Spleen (tissue), 11 donors: ENCODE measurements at regions not wholly inside any gene's neighbourhood (a gene's known extent, or its start where the extent isn't known, plus 50 kb on each side); places are given as distances from the start of the nearest gene placed in this dataset.

Experiments used
- DNase-seq: peaks from one replicate; pipeline ENCODE4 v3.0.0-alpha.2; 2020
- H3K27ac ChIP-seq, 8 donors: fragments of 200-600 bp; sonication (generic) in 7 of 8; 1 replicate in 4 of 8; 2 replicates in 4 of 8; pipeline versions ENCODE4 v1.5.0 to v1.8.0; 2016 to 2021; ENCODE audit warnings: inconsistent platforms in 4 of 8, mild to moderate bottlenecking in 4 of 8, moderate library complexity in 1 of 8
- H3K27me3 ChIP-seq, 7 donors: fragments of 200-600 bp; sonication (generic) in 6 of 7; replicated peaks in 1 of 7; 1 replicate in 4 of 7; 2 replicates in 3 of 7; pipeline versions ENCODE4 v1.5.0 to v1.8.0; 2016 to 2021; ENCODE audit warnings: inconsistent platforms in 3 of 7, mild to moderate bottlenecking in 1 of 7
- H3K36me3 ChIP-seq, 6 donors: fragments of 200-600 bp; sonication (generic) in 5 of 6; 1 replicate in 4 of 6; 2 replicates in 2 of 6; pipeline versions ENCODE4 v1.5.0 to v1.8.0; 2016 to 2021; ENCODE audit warnings: inconsistent platforms in 2 of 6
- H3K4me1 ChIP-seq, 6 donors: fragments of 200-600 bp; sonication (generic) in 5 of 6; 1 replicate in 3 of 6; 2 replicates in 3 of 6; pipeline versions ENCODE4 v1.5.0 to v1.8.0; 2016 to 2021; ENCODE audit warnings: inconsistent platforms in 3 of 6
- H3K4me3 ChIP-seq, 8 donors: fragments of 200-600 bp; sonication (generic) in 7 of 8; 1 replicate in 4 of 8; 2 replicates in 4 of 8; pipeline versions ENCODE4 v1.5.0 to v1.8.0; 2016 to 2021; ENCODE audit warnings: inconsistent platforms in 4 of 8, mild to moderate bottlenecking in 4 of 8, moderate library complexity in 2 of 8
- H3K9me3 ChIP-seq, 8 donors: fragments of 200-600 bp; sonication (generic) in 7 of 8; 1 replicate in 4 of 8; 2 replicates in 4 of 8; pipeline versions ENCODE4 v1.5.0 to v1.8.0; 2016 to 2021; ENCODE audit warnings: inconsistent platforms in 4 of 8
- CTCF ChIP-seq, 11 experiments: fragments of 200-600 bp in 7 of 11; fragments of 450-650 bp in 4 of 11; sonication (generic) in 4 of 11; IDR thresholded peaks in 8 of 11; conservative IDR thresholded peaks in 3 of 11; 1 replicate in 7 of 11; 2 replicates in 4 of 11; pipeline versions ENCODE4 v1.4.0 to v1.8.0; 2016 to 2021; ENCODE audit warnings: antibody characterized with exemption in 11 of 11, inconsistent platforms in 4 of 11, mild to moderate bottlenecking in 1 of 11
- POLR2A ChIP-seq, 3 donors: fragments of 450-650 bp; IDR thresholded peaks; one replicate each; pipeline ENCODE4 v1.5.1; 2017; ENCODE audit warnings: antibody characterized with exemption in 3 of 3, mild to moderate bottlenecking in 1 of 3
- POLR2AphosphoS5 ChIP-seq, 3 donors: sonication (generic); formaldehyde crosslinking; IDR thresholded peaks; one replicate each; pipeline ENCODE4 v1.5.1; 2017; ENCODE audit warnings: antibody characterized with exemption in 3 of 3
- WGBS, 5 donors: extraction: QIAGEN DNeasy Blood & Tissue Kit in 3 of 5; methylation state at CpG; one replicate each; pipeline versions ENCODE4 v1.1.5 to v1.1.7; 2013 to 2018; 5-methylcytosine and 5-hydroxymethylcytosine counted together
- intact Hi-C: fragments of 100-400 bp; cut with DNase I; formaldehyde crosslinking; loops from one replicate; pipeline ENCODE4 v1.15.0; 2023; ENCODE audit warnings: low total_unique reads
- donor health status: healthy with polysubstance abuse.
- donor health status: DM: no; HTN: no; CAD: no; lungs with moderate emphysema.
- donor health status: DM: no; HTN: no; CAD: no.
- donor health status: Bipolar disorder and iron deficiency.
- donor health status: healthy.
- donor health status: DM: no; HTN: no; CAD: no.
- donor health status: DM: yes; HTN: yes; CAD: no.

DNA sequence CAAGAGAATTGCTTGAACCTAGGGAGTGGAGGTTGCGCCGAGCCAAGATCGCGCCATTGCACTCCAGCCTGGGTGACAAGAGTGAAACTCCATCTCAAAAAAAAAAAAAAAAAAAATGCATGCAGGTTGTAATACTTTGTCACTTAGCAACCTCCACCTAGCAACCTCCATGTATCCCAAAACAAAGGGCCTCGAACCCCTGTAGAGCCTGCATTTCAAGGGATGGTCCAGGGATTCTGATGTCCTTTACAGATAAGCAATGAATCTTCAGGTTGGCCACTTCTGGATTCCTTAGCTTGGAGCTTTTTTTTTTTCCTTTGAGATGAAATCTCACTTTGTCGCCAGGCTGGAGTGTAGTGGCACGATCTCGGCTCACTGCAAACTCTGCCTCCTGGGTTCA, 1211.0 kb downstream of the TYW1 start:
- DNase-seq, result no peak
- intact Hi-C loops, result no loop called here
- Histone ChIP-seq H3K36me3 (no peaks in the 10 kb centered on the region), H3K4me3 (no peak overlapping the region), H3K9me3 (peaks cover 0 to 40% (median 14%) of the 10 kb centered on the region in 8 donors), H3K27me3 (no peaks in the 10 kb centered on the region), H3K4me1 (no peaks in the 10 kb centered on the region), H3K27ac (no peak overlapping the region)
- TF ChIP-seq POLR2A (IDR thresholded peaks at IDR 0.05), result no peak
- TF ChIP-seq POLR2AphosphoS5 (IDR thresholded peaks at IDR 0.05), result no peak
- no peak for TF ChIP-seq CTCF (IDR thresholded peaks at IDR 0.05 in 8 of 11, conservative IDR thresholded peaks at IDR 0.05 in 3 of 11)
- 82 to 98% (median 93%) methylated on average over 8 of the region's 8 CpGs for WGBS, 5 donors

- intact Hi-C loops, result no loop called here
- WGBS, 5 donors, result 67 to 79% (median 71%) methylated on average over 6 of the region's 6 CpGs
Observed at GRCh38 chr7:68209486-68209885, 1212.9 kb downstream of the TYW1 start.

DNA sequence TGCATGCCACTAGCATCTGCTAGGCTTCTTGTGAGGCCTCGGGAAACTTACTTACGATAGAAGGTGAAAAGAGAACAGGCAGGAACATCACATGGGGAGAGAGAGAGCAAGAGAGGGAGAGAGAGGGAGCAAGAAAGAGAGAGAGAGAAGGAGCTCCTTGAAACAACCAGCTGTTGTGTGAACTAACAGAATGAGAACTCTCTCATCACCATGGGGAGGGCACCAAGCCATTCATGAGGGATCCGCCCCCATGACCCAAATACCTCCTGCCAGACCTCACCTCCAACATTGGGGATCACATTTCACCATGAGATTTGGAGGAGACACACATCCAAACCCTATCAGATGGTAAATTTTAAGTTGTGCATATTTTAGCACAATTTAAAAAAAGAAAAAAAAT, 1217.2 kb downstream of the TYW1 start:
- Histone ChIP-seq H3K36me3 (no peaks in the 10 kb centered on the region), H3K9me3 (peaks cover 0 to 30% (median 0%) of the 10 kb centered on the region in 8 donors), H3K27me3 (no peaks in the 10 kb centered on the region), H3K4me1 (no peaks in the 10 kb centered on the region), H3K27ac (no peak overlapping the region), H3K4me3 (no peak overlapping the region)
- intact Hi-C loops, result no loop called here
- DNase-seq, result no peak
- 80 to 95% (median 89%) methylated on average over 3 of the region's 3 CpGs for WGBS, 5 donors
- no peak for TF ChIP-seq POLR2AphosphoS5 (IDR thresholded peaks at IDR 0.05)
- no peak for TF ChIP-seq POLR2A (IDR thresholded peaks at IDR 0.05)
- no peak for TF ChIP-seq CTCF (IDR thresholded peaks at IDR 0.05 in 8 of 11, conservative IDR thresholded peaks at IDR 0.05 in 3 of 11)

More at GRCh38 chr7:68209486-68209885, 1212.9 kb downstream of the TYW1 start:
- TF ChIP-seq POLR2AphosphoS5 (IDR thresholded peaks at IDR 0.05) (no peak), POLR2A (IDR thresholded peaks at IDR 0.05) (no peak), CTCF (IDR thresholded peaks at IDR 0.05 in 8 of 11, conservative IDR thresholded peaks at IDR 0.05 in 3 of 11) (no peak)
- Histone ChIP-seq H3K36me3 (no peaks in the 10 kb centered on the region), H3K27me3 (no peaks in the 10 kb centered on the region), H3K9me3 (peaks cover 0 to 44% (median 14%) of the 10 kb centered on the region in 8 donors), H3K4me1 (no peaks in the 10 kb centered on the region), H3K4me3 (no peak overlapping the region), H3K27ac (no peak overlapping the region)
- DNase-seq, result peak; percentile 20

GRCh38 chr7:68216051-68216450, 1219.4 kb downstream of the TYW1 start:
- Histone ChIP-seq H3K4me3 (no peak overlapping the region), H3K27ac (no peak overlapping the region), H3K4me1 (no peaks in the 10 kb centered on the region), H3K27me3 (no peaks in the 10 kb centered on the region), H3K36me3 (no peaks in the 10 kb centered on the region), H3K9me3 (peaks cover 0 to 34% (median 0%) of the 10 kb centered on the region in 8 donors)
- DNase-seq, result peak; percentile 28
- intact Hi-C loops, result no loop called here
- TF ChIP-seq POLR2AphosphoS5 (IDR thresholded peaks at IDR 0.05) (no peak), POLR2A (IDR thresholded peaks at IDR 0.05) (no peak), CTCF (IDR thresholded peaks at IDR 0.05 in 8 of 11, conservative IDR thresholded peaks at IDR 0.05 in 3 of 11) (no peak)
- 64 to 88% (median 70%) methylated on average over 5 of the region's 5 CpGs for WGBS, 5 donors
